ENCODE measurements at regions not wholly inside any gene's neighbourhood (a gene's known extent, or its start where the extent isn't known, plus 50 kb on each side); places are given as distances from the start of the nearest gene placed in this dataset.
"Not testable (repeated sequence)": the region's sequence is repeated elsewhere in the genome, so short reads cannot be mapped to it uniquely, and the experiment has no call there.

GRCh38 chr16:86888231-86889053, 310.1 kb downstream of the FOXL1 start:
- no peak for DNase-seq (ENCODE audit: low read depth)

GRCh38 chr16:86889054-86889366, 310.7 kb downstream of the FOXL1 start:
- not testable (repeated sequence) for DNase-seq (ENCODE audit: low read depth)

- no peak for DNase-seq (ENCODE audit: low read depth)
Observed at GRCh38 chr16:86889974-86890373, 311.6 kb downstream of the FOXL1 start.

- DNase-seq (ENCODE audit: low read depth): no peak
Observed at GRCh38 chr16:86891121-86891520, 312.8 kb downstream of the FOXL1 start.

GRCh38 chr16:86891631-86892030, 313.3 kb downstream of the FOXL1 start:
- no peak for DNase-seq (ENCODE audit: low read depth)

GRCh38 chr16:86892509-86892908, 314.2 kb downstream of the FOXL1 start:
- DNase-seq (ENCODE audit: low read depth): no peak

GRCh38 chr16:86893506-86893905, 315.2 kb downstream of the FOXL1 start:
- DNase-seq (ENCODE audit: low read depth): no peak

GRCh38 chr16:86894029-86894567, 315.7 kb downstream of the FOXL1 start:
- DNase-seq (ENCODE audit: low read depth): no peak

- DNase-seq (ENCODE audit: low read depth): no peak
Observed at GRCh38 chr16:86894925-86895324, 316.6 kb downstream of the FOXL1 start.

GRCh38 chr16:86895606-86896005, 317.3 kb downstream of the FOXL1 start:
- DNase-seq (ENCODE audit: low read depth): no peak

- no peak for DNase-seq (ENCODE audit: low read depth)
Observed at GRCh38 chr16:86896976-86897375, 318.6 kb downstream of the FOXL1 start.

GRCh38 chr16:86897486-86897885, 319.1 kb downstream of the FOXL1 start:
- no peak for DNase-seq (ENCODE audit: low read depth)

- no peak for DNase-seq (ENCODE audit: low read depth)
Observed at GRCh38 chr16:86898386-86898785, 320.0 kb downstream of the FOXL1 start.

GRCh38 chr16:86899151-86899550, 320.8 kb downstream of the FOXL1 start:
- DNase-seq (ENCODE audit: low read depth): no peak

GRCh38 chr16:86899757-86900156, 321.4 kb downstream of the FOXL1 start:
- no peak for DNase-seq (ENCODE audit: low read depth)

- DNase-seq (ENCODE audit: low read depth): no peak
Observed at GRCh38 chr16:86901483-86901882, 323.1 kb downstream of the FOXL1 start.

- no peak for DNase-seq (ENCODE audit: low read depth)
Observed at GRCh38 chr16:86902656-86903001, 324.3 kb downstream of the FOXL1 start.

GRCh38 chr16:86903068-86903467, 324.7 kb downstream of the FOXL1 start:
- DNase-seq (ENCODE audit: low read depth): no peak

GRCh38 chr16:86905302-86905701, 327.0 kb downstream of the FOXL1 start:
- no peak for DNase-seq (ENCODE audit: low read depth)

GRCh38 chr16:86906623-86907022, 328.3 kb downstream of the FOXL1 start:
- no peak for DNase-seq (ENCODE audit: low read depth)

GRCh38 chr16:86909359-86910160, 331.2 kb downstream of the FOXL1 start:
- DNase-seq (ENCODE audit: low read depth): no peak

- DNase-seq (ENCODE audit: low read depth): no peak
Observed at GRCh38 chr16:86910161-86910769, 331.9 kb downstream of the FOXL1 start.

GRCh38 chr16:86911437-86911958, 333.1 kb downstream of the FOXL1 start:
- no peak for DNase-seq (ENCODE audit: low read depth)
